HG03196 (cell line): ENCODE measurements at regions not wholly inside any gene's neighbourhood (a gene's known extent, or its start where the extent isn't known, plus 50 kb on each side); places are given as distances from the start of the nearest gene placed in this dataset.
"Not testable (repeated sequence)": the region's sequence is repeated elsewhere in the genome, so short reads cannot be mapped to it uniquely, and the experiment has no call there.

Experiments
- ATAC-seq: cut with Tn5 transposase; IDR thresholded peaks from one replicate; pipeline ENCODE4 v1.9.1; 2021; ENCODE audit not compliant: unreplicated experiment

DNA sequence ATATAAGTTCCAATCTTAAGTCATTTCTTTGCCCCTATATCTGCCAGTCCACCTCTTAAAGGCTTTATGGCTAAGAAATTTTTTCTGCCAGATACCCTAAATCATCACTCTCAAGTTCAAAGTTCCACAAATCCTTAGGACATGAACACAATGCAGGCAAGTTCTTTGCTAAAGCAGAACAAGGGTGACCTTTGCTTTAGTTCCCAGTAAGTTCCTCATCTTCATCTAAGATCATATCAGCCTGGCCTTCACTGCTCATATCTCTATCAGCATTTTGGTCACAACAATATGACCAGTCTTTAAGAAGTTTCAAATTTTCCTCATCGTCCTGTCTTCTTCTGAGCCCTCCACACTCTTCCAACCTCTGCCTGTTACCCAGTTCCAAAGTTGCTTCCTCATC, 402.2 kb upstream of the RUNX1 start:
- ATAC-seq = no peak

DNA sequence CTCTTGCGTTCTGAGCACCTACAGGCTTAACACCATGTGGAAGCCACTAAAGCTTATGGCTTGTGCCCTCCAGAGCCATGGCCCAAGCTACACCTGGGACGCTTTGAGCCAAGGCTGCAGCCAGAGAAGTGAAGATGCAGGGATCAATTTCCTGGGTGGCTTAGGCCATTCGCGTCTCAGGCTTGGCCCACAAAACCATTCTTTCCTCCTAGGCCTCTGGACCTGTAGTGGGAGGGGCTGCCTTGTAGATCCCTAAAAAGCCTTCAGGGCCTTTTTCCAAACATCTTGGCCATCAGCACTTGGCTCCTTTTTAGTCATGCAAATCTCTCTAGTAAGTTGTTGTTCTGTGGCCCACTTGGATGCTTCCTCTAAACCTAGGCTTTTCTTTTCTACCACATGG, 401.7 kb upstream of the RUNX1 start:
- ATAC-seq = no peak

DNA sequence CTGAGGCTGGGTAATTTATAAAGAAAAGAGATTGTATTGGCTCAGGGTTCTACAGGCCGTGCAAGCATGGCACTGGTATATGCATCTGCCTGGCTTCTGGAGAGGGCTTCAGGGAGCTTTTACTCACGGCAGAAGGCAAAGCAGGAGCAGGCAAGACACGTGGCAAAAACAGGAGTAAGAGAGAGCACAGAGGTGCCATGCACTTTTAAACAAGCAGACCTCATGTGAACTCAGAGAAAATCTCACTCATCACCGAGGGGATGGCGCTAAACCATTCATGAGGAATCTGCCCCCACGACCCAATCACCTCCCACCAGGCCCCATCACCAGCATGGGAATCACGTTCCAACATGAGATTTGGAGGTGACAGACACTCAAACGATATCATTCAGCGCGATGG, 400.7 kb upstream of the RUNX1 start:
- ATAC-seq = no peak

DNA sequence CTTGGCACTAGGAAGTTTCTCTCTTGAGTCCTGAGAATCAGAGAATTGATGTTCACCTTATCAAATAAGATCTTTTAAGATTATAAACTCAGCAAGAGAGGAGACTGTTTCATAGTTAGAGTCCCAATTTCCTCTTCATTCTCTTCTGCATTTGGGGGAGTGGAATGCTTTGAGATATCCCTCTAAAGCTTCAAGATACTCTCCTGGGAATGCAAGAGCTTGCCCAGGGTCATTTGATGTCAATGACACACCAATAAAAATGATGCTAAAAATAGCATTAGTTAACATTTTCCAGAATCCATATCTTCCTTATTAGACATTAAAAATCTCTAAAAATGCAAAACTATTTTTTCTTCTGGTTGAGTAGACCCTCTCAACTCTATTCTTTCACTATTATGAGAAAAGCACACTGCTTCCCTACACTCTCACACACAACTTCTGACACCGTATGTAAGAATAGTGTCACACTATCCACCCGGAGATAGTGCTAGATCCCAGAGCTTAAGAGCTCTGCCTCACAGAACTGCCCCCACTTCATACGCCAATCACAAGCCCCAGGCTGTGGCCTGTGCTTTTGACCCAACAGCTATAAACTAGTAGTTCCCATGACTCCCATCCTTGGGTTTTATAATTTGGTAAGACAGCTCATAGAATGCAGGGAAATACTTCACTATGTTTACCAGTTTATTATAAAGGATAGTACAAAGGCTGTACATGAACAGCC, 399.9 kb upstream of the RUNX1 start:
- no peak for ATAC-seq

DNA sequence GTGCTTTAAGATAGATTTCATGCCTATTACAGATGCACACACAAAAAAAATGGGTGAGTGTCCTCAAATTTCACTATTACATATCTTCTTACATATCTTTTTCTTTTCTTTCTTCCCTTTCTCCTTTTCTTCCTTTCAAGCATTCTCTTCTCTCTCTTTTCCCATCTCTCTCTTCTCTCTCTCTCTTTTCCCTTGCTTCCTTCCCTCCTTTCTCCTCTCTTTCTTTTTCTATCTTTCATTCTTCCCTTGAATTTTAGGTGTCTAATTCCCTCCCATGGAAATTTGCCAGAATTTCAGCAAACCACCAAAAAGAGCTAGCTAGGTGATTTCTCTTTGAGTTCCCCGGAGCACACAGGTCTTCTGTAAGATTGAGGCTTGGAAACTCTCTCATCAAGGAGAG, 395.3 kb upstream of the RUNX1 start:
- ATAC-seq = no peak

DNA sequence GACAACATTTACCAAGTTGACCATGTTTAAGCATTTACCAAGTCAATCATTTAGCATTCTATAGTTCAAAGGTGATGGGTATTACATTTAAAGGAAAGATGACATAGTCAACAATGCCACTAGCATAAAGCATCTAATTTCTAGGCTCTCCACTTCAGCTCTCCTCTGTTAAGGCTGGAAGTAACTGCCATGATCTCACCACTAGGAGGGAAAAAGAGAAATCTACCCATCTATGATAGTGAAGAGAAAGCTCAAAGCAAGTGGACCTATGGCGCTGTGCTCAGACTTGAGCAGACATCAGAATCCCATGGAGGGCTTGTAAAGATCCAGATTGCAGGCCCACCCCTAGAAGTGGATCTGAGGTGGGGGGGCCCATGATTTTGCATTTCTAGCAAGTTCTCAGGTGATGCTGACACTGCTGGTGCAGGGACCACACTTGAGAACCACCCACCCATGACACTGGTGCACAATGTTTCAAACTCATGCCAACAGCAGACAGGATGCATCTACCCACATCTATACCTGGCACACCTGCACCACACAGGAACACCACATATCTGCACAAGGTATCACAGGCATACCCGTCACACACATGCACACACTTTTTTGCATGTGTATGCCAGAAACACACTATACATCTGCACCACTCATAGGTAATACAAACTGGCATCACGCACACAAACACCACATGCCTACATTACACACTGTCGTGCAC, 392.9 kb upstream of the RUNX1 start:
- no peak for ATAC-seq

DNA sequence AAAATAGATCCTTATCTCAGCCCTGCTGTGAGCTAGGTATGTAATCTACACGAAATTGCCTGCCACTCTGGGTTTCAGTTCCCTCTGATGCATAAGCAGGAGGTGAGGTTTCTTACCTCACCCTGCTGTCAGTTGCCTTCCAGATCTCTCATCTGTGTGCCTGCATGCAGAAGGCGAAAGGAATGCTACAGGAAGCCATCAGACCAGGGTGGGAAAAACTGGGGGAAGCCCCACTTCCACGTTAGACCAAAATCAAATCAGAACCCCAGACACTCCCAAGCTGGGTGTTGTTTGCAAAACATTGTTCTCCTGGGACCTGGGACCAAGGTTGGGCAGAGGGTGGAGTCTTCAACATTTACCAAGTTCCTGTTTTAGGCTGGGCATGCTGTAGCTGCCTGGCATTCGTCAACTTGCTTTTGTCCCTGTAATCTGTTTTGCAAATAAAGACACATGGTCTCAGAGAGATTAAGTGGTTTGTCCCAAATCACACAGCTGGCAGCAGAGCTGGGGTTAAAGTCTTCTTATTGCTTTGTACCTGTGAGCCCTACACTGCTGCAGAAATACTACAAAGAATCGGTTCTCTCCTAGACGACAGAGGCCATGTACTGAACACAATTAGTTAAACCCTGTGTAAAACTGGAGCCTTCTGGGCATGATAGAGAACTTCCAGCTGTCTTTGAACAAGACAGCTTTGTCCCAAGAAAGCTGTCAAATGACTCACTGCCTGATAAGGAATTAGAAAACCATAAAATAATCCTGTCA, 389.7 kb upstream of the RUNX1 start:
- peak; percentile 65 for ATAC-seq

DNA sequence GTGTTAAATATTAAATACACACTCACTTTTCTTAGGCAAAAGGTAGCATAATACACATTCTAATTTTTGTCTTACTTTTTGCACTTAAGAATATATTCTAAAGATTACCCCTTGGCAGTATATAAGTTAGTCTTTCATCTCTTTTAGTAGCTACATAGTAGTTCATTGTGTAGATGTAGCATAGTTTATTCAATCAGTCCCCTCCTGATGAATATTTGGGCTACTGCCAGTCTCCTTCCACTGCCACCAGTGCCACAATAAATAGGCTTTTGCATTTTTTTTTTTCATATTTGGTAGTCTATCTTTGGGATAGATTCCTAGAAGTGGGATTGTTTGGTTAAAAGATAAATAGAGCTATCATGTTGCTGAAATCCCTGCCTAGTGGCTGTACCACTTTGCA, 388.8 kb upstream of the RUNX1 start:
- ATAC-seq = no peak

DNA sequence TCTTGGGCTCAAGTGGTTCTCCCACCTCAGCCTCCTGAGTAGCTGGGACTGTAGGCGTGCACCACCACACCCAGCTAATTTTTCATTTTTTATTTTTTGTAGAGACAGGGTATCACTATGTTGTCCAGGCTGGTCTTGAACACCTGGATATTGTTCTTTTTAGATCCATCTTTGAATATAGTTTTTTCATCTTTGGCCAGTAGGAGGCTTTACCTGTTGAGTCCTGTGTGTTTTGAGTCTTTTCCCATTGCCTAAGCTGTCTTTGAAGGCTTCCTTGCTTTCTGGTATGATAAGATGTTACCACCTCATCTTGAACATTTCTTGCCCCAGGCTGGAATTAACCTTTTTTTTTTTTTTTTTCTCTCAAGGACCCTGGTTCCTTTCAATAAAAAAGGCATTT, 387.8 kb upstream of the RUNX1 start:
- ATAC-seq = no peak

DNA sequence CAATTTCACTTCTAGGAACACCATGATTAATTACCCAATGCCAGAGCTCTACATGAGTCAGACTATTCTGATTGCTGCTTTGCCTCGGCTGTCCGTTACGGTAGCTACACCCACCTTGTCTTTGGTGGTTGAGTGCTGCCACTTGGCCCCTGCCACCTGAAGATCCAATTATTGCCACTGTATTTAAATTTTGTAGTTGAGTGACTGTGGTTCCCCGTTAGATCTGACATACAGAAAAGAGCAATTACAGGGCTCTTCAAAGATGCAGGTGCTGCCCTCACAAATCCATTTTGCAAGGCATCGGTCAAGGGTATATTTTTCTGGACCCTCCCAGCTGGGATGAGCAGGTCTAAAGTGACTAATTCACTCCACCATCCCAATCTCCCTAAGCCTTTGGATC, 383.5 kb upstream of the RUNX1 start:
- not testable (repeated sequence) for ATAC-seq

DNA sequence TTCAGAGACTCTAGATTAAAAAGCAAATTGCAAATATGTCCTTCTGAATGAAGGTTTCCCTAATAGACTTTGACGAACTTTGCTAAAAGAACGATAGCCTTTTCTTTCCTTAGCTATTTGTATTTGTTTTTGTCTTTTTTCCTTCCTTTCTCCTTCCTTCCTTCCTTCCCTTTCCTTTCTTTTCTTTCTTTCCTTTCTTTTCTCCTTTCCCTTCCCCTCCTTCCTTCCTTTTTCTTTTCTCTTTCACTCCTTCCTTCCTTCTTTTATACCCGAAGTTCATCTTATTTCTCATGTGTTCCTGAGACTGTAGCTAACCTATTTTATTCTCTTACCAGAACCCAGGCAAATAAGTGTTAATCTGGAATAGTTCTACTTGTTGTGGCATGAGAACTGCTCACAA, 381.2 kb upstream of the RUNX1 start:
- ATAC-seq = no peak

DNA sequence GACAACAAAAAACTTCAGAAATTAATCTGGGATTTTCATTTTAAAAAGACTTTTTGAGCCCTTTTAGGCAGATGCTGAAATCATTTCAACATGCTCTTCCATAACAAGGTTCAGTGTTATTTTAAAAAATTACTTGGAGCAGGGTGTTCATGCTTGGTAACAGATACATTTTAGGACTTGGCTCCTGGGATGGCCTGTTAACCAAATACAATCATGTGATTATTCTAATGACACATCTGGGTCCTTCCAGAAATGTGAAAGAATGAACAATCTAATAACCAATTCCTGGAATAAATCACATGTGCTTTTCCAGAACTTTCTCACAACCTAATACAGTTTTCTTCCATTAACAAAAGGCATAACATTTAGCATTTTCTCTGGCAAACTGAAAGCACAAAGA, 379.8 kb upstream of the RUNX1 start:
- ATAC-seq = no peak

DNA sequence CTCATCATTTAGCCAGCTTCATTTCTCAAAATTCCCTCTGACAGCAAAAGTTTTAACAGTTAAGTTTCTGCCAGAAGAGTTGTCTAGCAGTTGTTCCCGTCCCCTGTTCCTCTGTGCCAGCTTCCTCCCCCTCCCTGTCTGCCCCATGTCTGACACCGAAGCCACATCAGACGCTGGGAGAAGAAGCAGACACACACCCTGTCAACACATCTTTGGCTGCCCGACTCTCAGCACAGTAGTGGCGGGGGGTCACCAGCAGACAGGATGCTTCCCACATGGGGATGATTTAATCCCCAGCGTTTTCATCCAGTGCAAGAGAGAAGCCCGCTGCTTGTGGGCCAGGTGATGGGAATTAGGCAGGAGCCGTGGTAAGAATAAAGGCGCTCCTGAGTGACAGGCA, 379.4 kb upstream of the RUNX1 start:
- ATAC-seq = no peak

DNA sequence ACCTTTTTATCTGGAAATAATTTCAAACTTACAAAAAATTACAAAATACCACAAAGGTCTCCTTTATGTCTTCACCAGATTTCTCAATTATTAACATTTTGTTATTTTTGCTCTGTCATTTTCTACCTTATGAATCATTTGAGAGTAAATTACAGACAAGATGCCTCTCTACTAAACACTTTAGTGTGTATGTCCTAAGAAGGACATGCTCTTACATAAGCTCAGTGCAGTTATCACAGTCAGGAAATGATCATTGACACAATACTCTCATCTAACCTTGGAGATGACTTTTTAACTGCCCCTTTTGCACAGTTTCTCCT, 378.9 kb upstream of the RUNX1 start:
- ATAC-seq = no peak

DNA sequence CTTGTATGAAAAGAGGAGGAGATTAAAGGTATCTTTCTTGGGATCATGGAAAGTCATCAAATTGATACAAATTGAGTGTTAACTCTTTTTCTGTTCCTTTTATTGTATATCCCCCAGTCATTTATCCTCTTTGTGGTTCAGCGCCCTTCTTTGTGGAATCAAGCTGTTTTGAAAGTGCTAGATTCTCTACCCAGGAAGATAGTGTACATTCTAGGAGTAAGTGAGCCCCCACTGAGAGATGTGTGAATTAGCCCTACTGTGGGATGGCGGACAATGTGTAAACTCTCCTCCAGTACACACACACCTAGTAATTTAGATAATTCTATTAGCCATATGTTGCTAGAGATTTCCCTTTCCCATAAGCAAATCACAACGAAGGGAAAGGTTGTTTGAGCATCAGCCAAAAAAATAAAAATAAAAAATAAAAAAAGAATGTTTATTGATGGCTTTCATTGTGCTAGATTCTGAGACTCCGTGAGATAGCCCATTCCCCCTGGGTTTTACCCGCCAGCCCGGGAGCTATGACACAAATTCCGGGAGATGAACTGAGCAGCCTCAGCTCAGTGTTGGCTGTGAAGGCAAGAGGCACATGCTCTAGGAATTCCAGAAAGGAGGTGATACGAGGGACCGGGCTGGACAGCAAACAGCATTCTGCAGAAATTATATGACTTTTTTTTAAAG, 378.4 kb upstream of the RUNX1 start:
- ATAC-seq = no peak

DNA sequence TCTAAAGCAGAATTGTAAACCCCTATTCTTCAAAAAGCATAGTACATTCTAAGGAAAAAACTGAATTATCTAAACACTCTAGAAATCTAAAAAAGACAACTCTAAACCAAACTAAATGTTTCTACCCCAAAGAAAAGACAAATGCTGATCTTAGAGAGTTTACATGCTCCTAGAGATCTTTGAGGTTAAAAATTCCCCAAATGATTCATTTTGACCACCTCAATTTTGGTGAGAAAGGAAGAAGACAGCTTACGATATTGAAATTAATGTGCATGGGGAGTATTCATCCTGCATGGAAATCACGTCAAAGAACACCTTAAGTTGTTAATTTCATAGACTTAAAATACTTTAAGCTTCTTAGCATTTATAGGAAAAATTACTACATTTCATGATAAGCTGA, 377.8 kb upstream of the RUNX1 start:
- ATAC-seq = no peak

DNA sequence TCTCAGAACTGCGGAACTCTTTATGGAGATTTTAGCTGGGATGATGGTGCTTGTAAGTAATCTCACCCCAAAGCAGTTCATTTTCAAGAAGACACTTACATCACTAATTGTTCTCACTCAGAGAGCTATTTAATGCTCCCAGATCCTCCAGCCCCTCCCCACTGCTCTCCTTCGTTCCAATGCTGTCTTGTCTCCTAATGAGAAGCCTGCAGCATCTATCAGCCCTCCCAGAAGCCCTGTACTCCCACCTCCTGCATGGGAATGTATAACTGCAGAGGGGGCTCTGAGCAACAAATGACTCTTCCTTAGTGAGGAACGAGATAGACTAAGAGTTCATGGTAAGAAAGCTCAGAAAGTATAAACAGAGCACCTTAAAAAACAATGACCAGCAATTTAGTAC, 377.4 kb upstream of the RUNX1 start:
- no peak for ATAC-seq

DNA sequence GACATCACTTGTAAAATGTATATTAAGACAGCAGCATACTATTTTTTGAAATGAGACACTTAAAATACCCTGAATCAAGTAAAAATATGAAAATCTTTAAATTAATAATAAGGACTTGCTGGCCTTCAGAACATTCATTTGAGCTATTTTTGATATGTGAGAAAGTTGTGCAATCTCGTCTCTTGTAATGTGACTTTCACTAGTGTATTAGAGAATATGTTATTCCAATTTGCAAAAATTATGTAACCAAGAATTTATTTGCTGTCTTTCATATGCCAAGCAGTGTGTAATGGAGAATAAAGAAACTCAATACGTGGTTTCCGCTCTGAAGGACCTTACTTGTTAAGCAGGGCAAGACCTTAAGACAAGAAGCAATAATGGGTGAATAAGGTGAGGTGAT, 375.0 kb upstream of the RUNX1 start:
- ATAC-seq = no peak

DNA sequence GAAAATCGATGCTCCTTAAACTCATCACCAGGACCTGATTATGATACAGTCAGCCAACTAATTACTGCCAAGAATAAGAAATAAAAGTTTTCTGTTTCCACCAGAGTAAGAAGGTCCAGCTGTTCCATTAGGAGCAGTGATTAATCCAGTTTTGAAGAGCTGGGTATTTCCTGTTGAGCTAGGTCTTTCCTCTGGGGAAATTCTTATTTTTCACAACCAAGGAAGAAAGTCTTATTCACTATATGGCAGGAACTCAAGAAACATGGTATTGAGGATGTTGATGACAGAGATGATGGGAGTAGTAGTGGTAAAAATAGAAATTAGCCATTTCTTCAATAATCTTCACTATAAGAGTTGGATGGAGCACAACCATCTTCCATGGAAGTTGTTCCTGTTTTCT, 374.6 kb upstream of the RUNX1 start:
- no peak for ATAC-seq

DNA sequence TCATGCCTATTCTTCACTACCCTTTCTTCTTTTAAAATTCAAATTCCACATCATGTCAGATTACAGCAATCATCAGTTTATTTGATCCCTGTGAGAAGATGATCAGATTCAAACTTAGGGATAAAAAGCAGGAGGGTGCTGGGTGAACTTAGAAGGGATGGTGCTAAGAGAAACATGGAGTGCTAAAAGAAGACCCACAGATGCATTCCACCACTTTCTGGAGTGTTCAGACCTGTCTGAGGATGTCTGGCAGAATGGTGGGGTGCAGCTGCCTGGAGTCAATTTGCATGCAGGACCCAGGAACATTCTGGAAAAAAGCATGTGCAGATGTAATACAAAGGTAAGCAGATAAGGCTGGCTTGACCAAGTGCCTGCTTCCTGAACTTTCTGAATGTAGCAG, 372.9 kb upstream of the RUNX1 start:
- no peak for ATAC-seq

DNA sequence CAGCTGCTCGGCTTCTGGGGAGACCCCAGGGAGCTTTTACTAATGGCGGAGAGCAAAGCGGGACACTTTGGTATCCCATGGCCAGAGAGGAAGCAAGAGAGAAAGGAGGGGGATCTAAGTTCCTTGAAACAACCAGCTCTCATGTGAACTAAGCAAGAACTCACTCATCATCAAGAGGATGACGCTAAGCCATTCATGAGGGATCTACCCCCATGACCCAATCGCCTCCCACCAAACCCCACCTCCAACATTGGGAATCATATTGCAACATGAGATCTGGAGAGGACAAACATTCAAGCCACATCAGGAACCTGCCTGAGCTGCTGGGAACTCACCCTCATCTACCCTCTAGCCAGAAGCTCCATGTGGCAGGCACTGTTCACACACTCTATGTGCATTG, 372.1 kb upstream of the RUNX1 start:
- ATAC-seq = no peak

DNA sequence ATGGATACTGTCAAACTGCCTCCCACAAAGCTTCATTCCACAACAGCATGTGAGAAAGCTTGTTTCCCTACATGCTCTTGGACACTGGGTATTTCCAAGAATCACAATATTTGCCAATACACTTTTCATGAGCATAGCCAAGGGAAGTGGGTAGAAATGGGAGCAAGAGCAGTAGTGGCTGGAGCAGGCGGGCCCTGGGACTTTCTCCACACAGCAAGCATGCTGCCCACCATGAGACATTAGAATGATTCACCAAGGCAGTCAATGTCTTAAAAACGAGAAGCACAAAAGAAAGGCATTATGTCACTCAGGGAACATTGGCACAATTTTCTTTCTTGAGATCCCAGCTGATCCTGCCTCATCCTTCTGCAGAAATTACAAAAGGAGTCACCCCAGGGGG, 371.6 kb upstream of the RUNX1 start:
- no peak for ATAC-seq
